ENCODE measurements at regions not wholly inside any gene's neighbourhood (a gene's known extent, or its start where the extent isn't known, plus 50 kb on each side); places are given as distances from the start of the nearest gene placed in this dataset.

DNA sequence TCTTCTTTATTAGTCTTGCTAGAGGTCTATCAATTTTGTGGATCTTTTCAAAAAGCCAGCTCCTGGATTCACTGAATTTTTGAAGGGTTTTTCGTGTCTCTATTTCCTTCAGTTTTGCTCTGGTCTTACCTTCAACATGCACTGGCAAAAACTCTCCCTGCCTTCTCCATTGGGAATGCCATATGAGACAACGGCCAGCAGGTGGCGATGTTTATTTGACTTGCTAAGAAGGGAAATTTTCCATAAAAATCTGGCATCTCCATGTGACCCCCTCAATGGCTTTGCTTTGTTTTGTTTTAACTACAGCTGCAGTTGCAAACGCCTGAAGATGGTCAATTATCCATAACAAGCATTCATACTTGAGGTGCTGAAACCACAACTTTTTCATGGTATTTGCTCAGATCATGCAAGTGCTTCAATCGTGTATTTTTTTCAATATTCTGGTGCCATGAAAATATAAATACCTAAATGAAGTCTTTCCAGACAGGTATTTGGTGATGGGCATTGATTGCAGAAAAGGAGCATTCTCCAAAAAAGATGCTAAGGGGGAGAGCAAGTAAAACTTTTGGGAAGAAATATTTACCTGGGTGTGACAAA, 449.4 kb downstream of the CDY2B start:
- Histone ChIP-seq H3K27me3 (no peaks in the 10 kb centered on the region), H3K27ac (no peak overlapping the region), H3K4me3 (no peak overlapping the region), H3K9me3 (replicated peaks in 1 of 3) (no peaks in the 10 kb centered on the region), H3K4me1 (replicated peaks in 1 of 2) (no peaks in the 10 kb centered on the region), H3K36me3 (replicated peaks in 1 of 2) (no peaks in the 10 kb centered on the region)
- TF ChIP-seq POLR2A (IDR thresholded peaks at IDR 0.05) = no peak
- TF ChIP-seq, protein P1, sequence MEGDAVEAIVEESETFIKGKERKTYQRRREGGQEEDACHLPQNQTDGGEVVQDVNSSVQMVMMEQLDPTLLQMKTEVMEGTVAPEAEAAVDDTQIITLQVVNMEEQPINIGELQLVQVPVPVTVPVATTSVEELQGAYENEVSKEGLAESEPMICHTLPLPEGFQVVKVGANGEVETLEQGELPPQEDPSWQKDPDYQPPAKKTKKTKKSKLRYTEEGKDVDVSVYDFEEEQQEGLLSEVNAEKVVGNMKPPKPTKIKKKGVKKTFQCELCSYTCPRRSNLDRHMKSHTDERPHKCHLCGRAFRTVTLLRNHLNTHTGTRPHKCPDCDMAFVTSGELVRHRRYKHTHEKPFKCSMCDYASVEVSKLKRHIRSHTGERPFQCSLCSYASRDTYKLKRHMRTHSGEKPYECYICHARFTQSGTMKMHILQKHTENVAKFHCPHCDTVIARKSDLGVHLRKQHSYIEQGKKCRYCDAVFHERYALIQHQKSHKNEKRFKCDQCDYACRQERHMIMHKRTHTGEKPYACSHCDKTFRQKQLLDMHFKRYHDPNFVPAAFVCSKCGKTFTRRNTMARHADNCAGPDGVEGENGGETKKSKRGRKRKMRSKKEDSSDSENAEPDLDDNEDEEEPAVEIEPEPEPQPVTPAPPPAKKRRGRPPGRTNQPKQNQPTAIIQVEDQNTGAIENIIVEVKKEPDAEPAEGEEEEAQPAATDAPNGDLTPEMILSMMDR (IDR thresholded peaks at IDR 0.05) = peak in 2 of 6 experiments; percentile 29 to 34
- WGBS, 4 donors = 28 to 43% methylated on average over 3 to 5 of the region's 5 CpGs; no CpG with 5 or more reads in 2 of the 4 donors
- intact Hi-C loops (cut with DNase I) = no loop called here
- peak in 2 of 7 donors; percentile 39 to 52 for DNase-seq

DNA sequence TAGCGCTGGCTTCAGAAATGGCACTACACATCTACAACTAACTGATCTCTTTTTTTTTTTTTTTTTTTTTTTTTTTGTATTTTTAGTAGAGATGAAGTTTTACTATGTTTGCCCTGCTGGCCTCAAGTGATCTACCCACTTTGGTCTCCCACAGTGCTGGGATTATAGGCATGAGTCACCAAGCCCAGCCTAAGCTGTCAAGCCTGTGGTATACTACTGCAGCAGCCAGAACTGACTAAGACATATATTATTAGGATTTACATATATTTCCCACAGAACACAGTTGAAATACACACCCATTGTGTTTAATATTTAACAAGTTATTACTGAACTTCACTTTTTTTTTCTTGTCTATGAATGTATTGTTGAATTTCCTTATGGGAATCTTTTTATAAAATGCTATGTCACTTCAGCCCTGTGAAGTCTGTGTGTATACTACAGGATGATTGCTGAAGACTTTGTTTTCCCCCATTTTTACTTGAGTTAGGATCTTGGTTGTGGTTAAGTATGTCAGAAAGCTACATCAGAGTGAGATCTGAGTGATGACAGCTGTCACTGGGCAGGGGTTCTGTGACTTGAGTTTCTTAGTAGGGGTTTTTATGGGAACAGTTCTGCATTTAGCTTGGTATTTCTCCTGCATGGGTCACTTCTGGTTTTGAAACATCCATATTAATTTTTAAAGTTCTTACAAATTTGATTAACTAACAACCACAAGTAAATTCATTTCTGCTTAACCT, 481.5 kb downstream of the CDY2B start:
- no peaks in the 10 kb centered on the region for H3K4me1 ChIP-seq (replicated peaks in 1 of 2)
- WGBS, 4 donors = 95% methylated on average over 1 of the region's 1 CpG; no CpG with 5 or more reads in 2 of the 4 donors
- no peaks in the 10 kb centered on the region for H3K27me3 ChIP-seq
- TF ChIP-seq POLR2A (IDR thresholded peaks at IDR 0.05) = no peak
- TF ChIP-seq, protein P1 (IDR thresholded peaks at IDR 0.05) = no peak
- no peak overlapping the region for H3K4me3 ChIP-seq
- H3K36me3 ChIP-seq (replicated peaks in 1 of 2) = no peaks in the 10 kb centered on the region
- no peak for DNase-seq
- H3K27ac ChIP-seq = no peak overlapping the region
- H3K9me3 ChIP-seq (replicated peaks in 1 of 3) = no peaks in the 10 kb centered on the region
- intact Hi-C loops (cut with DNase I) = no loop called here

DNA sequence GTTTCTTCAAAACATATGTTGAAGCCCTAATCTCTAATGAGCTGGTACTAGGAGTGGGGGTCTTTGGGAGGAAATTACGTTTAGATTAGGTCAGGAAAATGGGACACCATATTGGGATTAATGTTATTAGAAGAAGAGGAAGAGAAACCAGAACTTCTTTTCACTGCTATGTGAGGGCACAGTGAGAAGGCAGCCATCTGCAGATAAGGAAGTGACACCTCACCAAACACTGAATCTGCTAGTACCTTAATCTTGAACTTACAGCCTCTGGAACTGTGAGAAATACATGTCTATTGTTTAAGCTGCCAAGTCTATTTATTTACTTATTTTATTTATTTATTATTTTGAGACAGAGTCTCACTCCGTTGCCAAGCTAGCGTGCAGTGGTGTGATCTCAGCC, 482.4 kb downstream of the CDY2B start:
- Histone ChIP-seq H3K27me3 (no peaks in the 10 kb centered on the region), H3K27ac (no peak overlapping the region), H3K9me3 (replicated peaks in 1 of 3) (no peaks in the 10 kb centered on the region), H3K4me1 (replicated peaks in 1 of 2) (no peaks in the 10 kb centered on the region), H3K4me3 (no peak overlapping the region), H3K36me3 (replicated peaks in 1 of 2) (no peaks in the 10 kb centered on the region)
- no peak for TF ChIP-seq POLR2A (IDR thresholded peaks at IDR 0.05)
- TF ChIP-seq, protein P1 (IDR thresholded peaks at IDR 0.05) = no peak
- no peak for DNase-seq
- whole genome bisulfite sequencing, 4 donors = 69 to 72% methylated on average over 3 of the region's 3 CpGs; no CpG with 5 or more reads in 2 of the 4 donors
- intact Hi-C loops (cut with DNase I) = no loop called here

DNA sequence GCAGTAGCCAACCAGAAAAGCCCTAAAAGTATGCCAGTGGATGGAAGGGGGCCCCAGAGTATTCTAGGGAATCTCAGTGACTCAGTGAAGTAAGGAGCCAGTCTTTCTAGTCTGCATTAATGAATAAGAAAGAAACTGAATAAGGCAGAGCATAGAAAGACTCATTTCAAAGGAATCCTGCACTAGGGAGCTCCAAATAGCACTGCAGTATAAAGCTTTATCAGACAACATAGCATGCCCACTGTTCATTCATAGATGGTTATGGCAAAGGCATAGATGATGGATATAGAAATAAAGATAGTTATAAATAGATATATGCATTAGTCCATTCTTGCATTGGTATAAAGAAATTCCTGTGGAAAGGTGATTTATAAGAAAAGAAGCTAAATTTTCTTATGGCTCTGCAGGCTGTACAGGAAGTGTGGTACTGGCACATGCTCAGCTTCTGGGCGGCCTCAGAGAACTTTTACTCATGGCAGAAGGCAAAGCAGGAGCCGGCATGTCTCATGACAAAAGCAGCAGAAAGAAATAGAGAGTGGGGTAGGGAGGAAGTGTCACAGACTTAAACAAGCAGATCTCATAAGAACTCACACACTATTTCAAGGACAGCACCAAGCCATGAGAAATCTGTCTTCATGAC, 498.5 kb downstream of the CDY2B start:
- Histone ChIP-seq H3K4me1 (replicated peaks in 1 of 2) (no peaks in the 10 kb centered on the region), H3K27ac (no peak overlapping the region), H3K27me3 (no peaks in the 10 kb centered on the region), H3K9me3 (replicated peaks in 1 of 3) (no peaks in the 10 kb centered on the region), H3K36me3 (replicated peaks in 1 of 2) (no peaks in the 10 kb centered on the region), H3K4me3 (no peak overlapping the region)
- TF ChIP-seq, protein P1 (IDR thresholded peaks at IDR 0.05) = no peak
- no peak for TF ChIP-seq POLR2A (IDR thresholded peaks at IDR 0.05)
- intact Hi-C loops (cut with DNase I) = no loop called here
- WGBS, 4 donors = 83 to 88% methylated on average over 2 of the region's 2 CpGs; no CpG with 5 or more reads in 2 of the 4 donors
- no peak for DNase-seq
